ENCODE measurements at regions not wholly inside any gene's neighbourhood (a gene's known extent, or its start where the extent isn't known, plus 50 kb on each side); places are given as distances from the start of the nearest gene placed in this dataset.
"Not testable (repeated sequence)": the region's sequence is repeated elsewhere in the genome, so short reads cannot be mapped to it uniquely, and the experiment has no call there.

- DNase-seq (ENCODE audit: low read depth in 4 of 4, low spot score in 3 of 4) = no peak
Measured at GRCh38 chrX:912677-913076, 282.1 kb downstream of the SHOX start.

- not testable (repeated sequence) for DNase-seq (ENCODE audit: low read depth in 4 of 4, low spot score in 3 of 4)
Measured at GRCh38 chrX:909068-909467, 278.5 kb downstream of the SHOX start.

GRCh38 chrX:906586-906985, 276.0 kb downstream of the SHOX start:
- no peak for DNase-seq (ENCODE audit: low read depth in 4 of 4, low spot score in 3 of 4)

- no peak for DNase-seq (ENCODE audit: low read depth in 4 of 4, low spot score in 3 of 4)
Measured at GRCh38 chrX:905848-906566, 275.4 kb downstream of the SHOX start.

GRCh38 chrX:903116-903515, 272.5 kb downstream of the SHOX start:
- DNase-seq (ENCODE audit: low read depth in 4 of 4, low spot score in 3 of 4) = no peak

GRCh38 chrX:896256-896655, 265.7 kb downstream of the SHOX start:
- DNase-seq (ENCODE audit: low read depth in 4 of 4, low spot score in 3 of 4) = no peak

GRCh38 chrX:889966-890651, 259.5 kb downstream of the SHOX start:
- DNase-seq (ENCODE audit: low read depth in 4 of 4, low spot score in 3 of 4) = no peak

- DNase-seq (ENCODE audit: low read depth in 4 of 4, low spot score in 3 of 4) = not testable (repeated sequence)
Measured at GRCh38 chrX:887724-888123, 257.1 kb downstream of the SHOX start.

- no peak for DNase-seq (ENCODE audit: low read depth in 4 of 4, low spot score in 3 of 4)
Measured at GRCh38 chrX:883588-883987, 253.0 kb downstream of the SHOX start.

GRCh38 chrX:879756-880698, 249.4 kb downstream of the SHOX start:
- not testable (repeated sequence) for DNase-seq (ENCODE audit: low read depth in 4 of 4, low spot score in 3 of 4)

- no peak for DNase-seq (ENCODE audit: low read depth in 4 of 4, low spot score in 3 of 4)
Measured at GRCh38 chrX:874061-874460, 243.5 kb downstream of the SHOX start.

GRCh38 chrX:873016-873415, 242.4 kb downstream of the SHOX start:
- DNase-seq (ENCODE audit: low read depth in 4 of 4, low spot score in 3 of 4) = no peak

- no peak for DNase-seq (ENCODE audit: low read depth in 4 of 4, low spot score in 3 of 4)
Measured at GRCh38 chrX:872090-872489, 241.5 kb downstream of the SHOX start.

GRCh38 chrX:871626-872025, 241.0 kb downstream of the SHOX start:
- DNase-seq (ENCODE audit: low read depth in 4 of 4, low spot score in 3 of 4) = no peak

GRCh38 chrX:867966-868647, 237.5 kb downstream of the SHOX start:
- no peak for DNase-seq (ENCODE audit: low read depth in 4 of 4, low spot score in 3 of 4)

GRCh38 chrX:867502-867901, 236.9 kb downstream of the SHOX start:
- DNase-seq (ENCODE audit: low read depth in 4 of 4, low spot score in 3 of 4) = no peak

- no peak for DNase-seq (ENCODE audit: low read depth in 4 of 4, low spot score in 3 of 4)
Measured at GRCh38 chrX:866441-866990, 235.9 kb downstream of the SHOX start.

GRCh38 chrX:865422-865821, 234.8 kb downstream of the SHOX start:
- DNase-seq (ENCODE audit: low read depth in 4 of 4, low spot score in 3 of 4) = no peak

GRCh38 chrX:861921-862320, 231.3 kb downstream of the SHOX start:
- no peak for DNase-seq (ENCODE audit: low read depth in 4 of 4, low spot score in 3 of 4)

- DNase-seq (ENCODE audit: low read depth in 4 of 4, low spot score in 3 of 4) = no peak
Measured at GRCh38 chrX:861340-861890, 230.8 kb downstream of the SHOX start.
